Stimulated activated CD8-positive, alpha-beta memory T cell treated with anti-CD3 and anti-CD28 coated beads, Interleukin-7, amount 100 ng/mL, for 24 hours (primary cell): ENCODE measurements at regions not wholly inside any gene's neighbourhood (a gene's known extent, or its start where the extent isn't known, plus 50 kb on each side); places are given as distances from the start of the nearest gene placed in this dataset.

Source experiments
- DNase-seq: peaks from one replicate; pipeline ENCODE4 v3.0.0-alpha.2; 2020; ENCODE audit warnings: low read depth

GRCh38 chr5:18111906-18112465 is 477.7 kb downstream of the TAF11L14 start:
- DNase-seq = no peak

GRCh38 chr5:18113721-18114120 is 479.5 kb downstream of the TAF11L14 start:
- no peak for DNase-seq

- DNase-seq = no peak
Measured at GRCh38 chr5:18114151-18114757, 480.0 kb downstream of the TAF11L14 start.

GRCh38 chr5:18117968-18118367 is 483.7 kb downstream of the TAF11L14 start:
- no peak for DNase-seq

GRCh38 chr5:18119156-18119785 is 485.0 kb downstream of the TAF11L14 start:
- DNase-seq = no peak

GRCh38 chr5:18141222-18141621 is 507.0 kb downstream of the TAF11L14 start:
- no peak for DNase-seq

- no peak for DNase-seq
Measured at GRCh38 chr5:18142831-18143230, 508.6 kb downstream of the TAF11L14 start.

- DNase-seq = no peak
Measured at GRCh38 chr5:18152671-18153070, 518.4 kb downstream of the TAF11L14 start.

- DNase-seq = no peak
Measured at GRCh38 chr5:18158166-18158565, 523.9 kb downstream of the TAF11L14 start.

- DNase-seq = no peak
Measured at GRCh38 chr5:18159331-18159730, 525.1 kb downstream of the TAF11L14 start.

- DNase-seq = no peak
Measured at GRCh38 chr5:18171684-18172083, 537.4 kb downstream of the TAF11L14 start.

- DNase-seq = no peak
Measured at GRCh38 chr5:18179579-18179978, 545.3 kb downstream of the TAF11L14 start.

GRCh38 chr5:18181575-18181974 is 547.3 kb downstream of the TAF11L14 start:
- DNase-seq = no peak

- no peak for DNase-seq
Measured at GRCh38 chr5:18195910-18196309, 561.6 kb downstream of the TAF11L14 start.

- no peak for DNase-seq
Measured at GRCh38 chr5:18197734-18198133, 563.5 kb downstream of the TAF11L14 start.

- DNase-seq = no peak
Measured at GRCh38 chr5:18202164-18202563, 567.9 kb downstream of the TAF11L14 start.

- DNase-seq = no peak
Measured at GRCh38 chr5:18203296-18203695, 569.0 kb downstream of the TAF11L14 start.

- DNase-seq = no peak
Measured at GRCh38 chr5:18213666-18214065, 579.4 kb downstream of the TAF11L14 start.

- no peak for DNase-seq
Measured at GRCh38 chr5:18216016-18216415, 581.8 kb downstream of the TAF11L14 start.

GRCh38 chr5:18216729-18217128 is 582.5 kb downstream of the TAF11L14 start:
- no peak for DNase-seq

- DNase-seq = no peak
Measured at GRCh38 chr5:18219241-18219640, 585.0 kb downstream of the TAF11L14 start.

- no peak for DNase-seq
Measured at GRCh38 chr5:18220631-18221030, 586.4 kb downstream of the TAF11L14 start.

- DNase-seq = no peak
Measured at GRCh38 chr5:18236386-18236785, 602.1 kb downstream of the TAF11L14 start.

- no peak for DNase-seq
Measured at GRCh38 chr5:18238321-18238720, 604.1 kb downstream of the TAF11L14 start.
